Lower leg skin (tissue), 3 donors: ENCODE measurements at regions not wholly inside any gene's neighbourhood (a gene's known extent, or its start where the extent isn't known, plus 50 kb on each side); places are given as distances from the start of the nearest gene placed in this dataset.
"Not testable (repeated sequence)": the region's sequence is repeated elsewhere in the genome, so short reads cannot be mapped to it uniquely, and the experiment has no call there.

Experiments used
- CTCF ChIP-seq, 3 donors: fragments of 450-650 bp; IDR thresholded peaks; one replicate each; pipeline ENCODE4 v1.5.1; 2016; ENCODE audit warnings: antibody characterized with exemption in 3 of 3, mild to moderate bottlenecking in 3 of 3, moderate library complexity in 2 of 3
- POLR2A ChIP-seq, 2 donors: fragments of 450-650 bp; IDR thresholded peaks; one replicate each; pipeline ENCODE4 v1.6.1; 2016 to 2017; ENCODE audit warnings: antibody characterized with exemption in 2 of 2, mild to moderate bottlenecking in 1 of 2, moderate library complexity in 1 of 2

- not testable (repeated sequence) for TF ChIP-seq CTCF, POLR2A (IDR thresholded peaks at IDR 0.05)
Observed at GRCh38 chr7:138196503-138196946, 120.3 kb downstream of the AKR1D1 start.
